Keratinocyte (primary cell): ENCODE measurements at regions not wholly inside any gene's neighbourhood (a gene's known extent, or its start where the extent isn't known, plus 50 kb on each side); places are given as distances from the start of the nearest gene placed in this dataset.

Experiments
- DNase-seq: peaks from one replicate; pipeline ENCODE4 v3.0.0-alpha.2; 2011; ENCODE audit warnings: low read depth, missing footprints, low spot score
- FAIRE-seq: peaks from 2 replicates; lab custom pipeline; 2011; peaks lifted over from hg19 to GRCh38; lab: Jason Lieb, UNC
- H2AFZ ChIP-seq: 2 replicates; pipeline ENCODE4 v1.6.0; 2012; ENCODE audit warnings: low read length, control low read depth, inconsistent platforms; ENCODE audit not compliant: control insufficient read depth
- H3K27ac ChIP-seq: 2 replicates; pipeline ENCODE4 v1.5.1; 2011; ENCODE audit warnings: low read length; ENCODE audit not compliant: control insufficient read depth, insufficient read depth
- H3K27me3 ChIP-seq: 3 replicates; pipeline ENCODE4 v1.6.0; 2011; ENCODE audit warnings: low read length; ENCODE audit not compliant: control insufficient read depth, insufficient read depth; ENCODE audit errors: extremely low read depth
- H3K36me3 ChIP-seq, 2 experiments: 2 replicates in 1 of 2; 3 replicates in 1 of 2; pipeline ENCODE4 v1.5.1; 2011; ENCODE audit warnings: low read length in 2 of 2, mild to moderate bottlenecking in 1 of 2; ENCODE audit not compliant: control insufficient read depth in 2 of 2, insufficient read depth in 2 of 2; ENCODE audit errors: extremely low read depth in 1 of 2
- H3K4me1 ChIP-seq: 3 replicates; pipeline ENCODE4 v1.5.1; 2011; ENCODE audit warnings: low read length; ENCODE audit not compliant: control insufficient read depth, insufficient read depth; ENCODE audit errors: extremely low read depth
- H3K4me2 ChIP-seq: 3 replicates; pipeline ENCODE4 v1.6.0; 2011; ENCODE audit warnings: low read depth, low read length; ENCODE audit not compliant: control insufficient read depth, insufficient read depth; ENCODE audit errors: extremely low read depth
- H3K4me3 ChIP-seq, 3 experiments: fragments of 200-600 bp in 1 of 3; sonication (generic) in 1 of 3; 2 replicates in 2 of 3; 3 replicates in 1 of 3; pipeline ENCODE4 v1.5.1; 2011 to 2016; ENCODE audit warnings: low read length in 3 of 3, mild to moderate bottlenecking in 3 of 3, control low read depth in 2 of 3, inconsistent platforms in 1 of 3, low read depth in 1 of 3, mixed read lengths in 1 of 3, mixed run types in 1 of 3, moderate library complexity in 1 of 3; ENCODE audit not compliant: control insufficient read depth in 2 of 3, insufficient read depth in 2 of 3; ENCODE audit errors: extremely low read depth in 1 of 3
- H3K79me2 ChIP-seq: 2 replicates; pipeline ENCODE4 v1.6.0; 2012; ENCODE audit warnings: low read length; ENCODE audit not compliant: control insufficient read depth, insufficient read depth
- H3K9ac ChIP-seq: 3 replicates; pipeline ENCODE4 v1.6.0; 2011; ENCODE audit warnings: low read length; ENCODE audit not compliant: control insufficient read depth, insufficient read depth; ENCODE audit errors: extremely low read depth
- H3K9me1 ChIP-seq: 3 replicates; pipeline ENCODE4 v1.6.0; 2011; ENCODE audit warnings: low read length; ENCODE audit not compliant: control insufficient read depth, insufficient read depth; ENCODE audit errors: extremely low read depth
- H3K9me3 ChIP-seq: 2 replicates; pipeline ENCODE4 v1.5.1; 2012; ENCODE audit warnings: low read depth, low read length; ENCODE audit not compliant: control insufficient read depth
- H4K20me1 ChIP-seq: 3 replicates; pipeline ENCODE4 v1.6.0; 2011; ENCODE audit warnings: low read length; ENCODE audit not compliant: control insufficient read depth, insufficient read depth; ENCODE audit errors: extremely low read depth
- EZH2 ChIP-seq: IDR thresholded peaks from one replicate; pipeline ENCODE4 v1.6.1; 2012; ENCODE audit warnings: inconsistent platforms, mild to moderate bottlenecking, low read length, moderate library complexity
- dilution Hi-C: fragments of 300-500 bp; cut with MboI; formaldehyde crosslinking; loops from one replicate; pipeline ENCODE4 v1.7.0; 2020; ENCODE audit warnings: low sequenced_read_pairs; ENCODE audit not compliant: extremely low pct_ligation_motif_present
- TF ChIP-seq, protein P1 (sequence below), 3 experiments: IDR thresholded peaks in 1 of 3; conservative IDR thresholded peaks in 1 of 3; optimal IDR thresholded peaks in 1 of 3; 2 replicates in 2 of 3; 3 replicates in 1 of 3; pipeline versions ENCODE3 to v1.5.1; 2011; ENCODE audit warnings: low read length in 3 of 3, mild to moderate bottlenecking in 3 of 3, moderate library complexity in 2 of 3, control low read depth in 1 of 3, inconsistent platforms in 1 of 3; ENCODE audit not compliant: insufficient read depth in 2 of 3; ENCODE audit errors: extremely low read depth in 1 of 3

DNA sequence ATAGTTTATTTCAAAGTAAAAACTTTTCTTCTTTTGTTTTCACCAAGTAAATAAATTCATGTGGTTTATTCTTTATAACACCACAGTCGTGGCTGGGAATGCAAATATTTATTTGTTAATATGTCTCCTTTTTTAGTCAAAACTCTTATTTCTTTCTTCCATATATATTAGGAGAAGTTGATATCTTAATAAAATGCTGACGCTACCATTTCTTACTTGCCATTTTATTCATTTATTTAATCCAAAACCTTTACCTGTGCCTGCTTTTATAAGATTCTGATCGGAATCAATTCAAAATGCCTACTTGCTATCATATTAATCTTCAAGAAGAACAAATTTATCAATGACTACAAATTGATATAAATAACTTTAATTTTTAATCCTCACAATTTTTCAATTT lies 362.9 kb upstream of the FSIP2 start:
- no peak overlapping the region for H3K27ac ChIP-seq
- H3K4me3 ChIP-seq, result no peak overlapping the region
- no peak for DNase-seq
- H2AFZ ChIP-seq, result no peak overlapping the region
- dilution Hi-C loops, result no loop called here
- no peaks in the 10 kb centered on the region for H3K79me2 ChIP-seq
- FAIRE-seq, result no peak
- no peaks in the 10 kb centered on the region for H3K4me1 ChIP-seq
- H3K9me3 ChIP-seq, result no peaks in the 10 kb centered on the region
- TF ChIP-seq, protein P1, sequence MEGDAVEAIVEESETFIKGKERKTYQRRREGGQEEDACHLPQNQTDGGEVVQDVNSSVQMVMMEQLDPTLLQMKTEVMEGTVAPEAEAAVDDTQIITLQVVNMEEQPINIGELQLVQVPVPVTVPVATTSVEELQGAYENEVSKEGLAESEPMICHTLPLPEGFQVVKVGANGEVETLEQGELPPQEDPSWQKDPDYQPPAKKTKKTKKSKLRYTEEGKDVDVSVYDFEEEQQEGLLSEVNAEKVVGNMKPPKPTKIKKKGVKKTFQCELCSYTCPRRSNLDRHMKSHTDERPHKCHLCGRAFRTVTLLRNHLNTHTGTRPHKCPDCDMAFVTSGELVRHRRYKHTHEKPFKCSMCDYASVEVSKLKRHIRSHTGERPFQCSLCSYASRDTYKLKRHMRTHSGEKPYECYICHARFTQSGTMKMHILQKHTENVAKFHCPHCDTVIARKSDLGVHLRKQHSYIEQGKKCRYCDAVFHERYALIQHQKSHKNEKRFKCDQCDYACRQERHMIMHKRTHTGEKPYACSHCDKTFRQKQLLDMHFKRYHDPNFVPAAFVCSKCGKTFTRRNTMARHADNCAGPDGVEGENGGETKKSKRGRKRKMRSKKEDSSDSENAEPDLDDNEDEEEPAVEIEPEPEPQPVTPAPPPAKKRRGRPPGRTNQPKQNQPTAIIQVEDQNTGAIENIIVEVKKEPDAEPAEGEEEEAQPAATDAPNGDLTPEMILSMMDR (optimal IDR thresholded peaks at IDR 0.05 in 1 of 3, IDR thresholded peaks at IDR 0.05 in 1 of 3, conservative IDR thresholded peaks at IDR 0.05 in 1 of 3; ENCODE audit: extremely low read depth in 1 of 3, insufficient read depth in 2 of 3, low read length in 3 of 3), result no peak
- TF ChIP-seq EZH2, result no peak
- no peak overlapping the region for H3K4me2 ChIP-seq
- H4K20me1 ChIP-seq, result no peaks in the 10 kb centered on the region
- no peaks in the 10 kb centered on the region for H3K9me1 ChIP-seq
- H3K9ac ChIP-seq, result no peak overlapping the region
- no peaks in the 10 kb centered on the region for H3K27me3 ChIP-seq
- no peaks in the 10 kb centered on the region for H3K36me3 ChIP-seq

DNA sequence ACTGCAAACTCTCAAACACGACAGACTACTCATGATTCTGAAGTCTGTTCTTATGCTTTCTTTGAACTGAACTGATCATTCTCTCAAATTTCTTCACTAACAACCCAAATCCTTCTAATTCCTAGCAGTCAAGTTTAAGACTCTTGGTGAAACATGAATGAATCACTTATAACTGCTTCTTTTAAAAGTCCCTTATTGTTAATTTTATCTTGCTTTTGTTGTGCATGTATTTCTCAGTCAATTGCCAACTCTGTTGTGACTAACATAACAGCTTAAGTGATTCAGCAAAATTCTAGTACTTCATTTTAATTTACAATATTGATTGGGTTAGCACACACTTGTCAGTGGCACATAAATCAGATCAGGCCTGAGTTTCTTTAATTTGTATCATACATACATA lies 357.0 kb upstream of the FSIP2 start:
- dilution Hi-C loops, result no loop called here
- no peak overlapping the region for H3K4me3 ChIP-seq
- no peaks in the 10 kb centered on the region for H3K9me3 ChIP-seq
- H3K4me1 ChIP-seq, result no peaks in the 10 kb centered on the region
- no peak for FAIRE-seq
- H3K36me3 ChIP-seq, result no peaks in the 10 kb centered on the region
- DNase-seq, result no peak
- H3K9ac ChIP-seq, result no peak overlapping the region
- no peaks in the 10 kb centered on the region for H3K9me1 ChIP-seq
- no peak overlapping the region for H2AFZ ChIP-seq
- H4K20me1 ChIP-seq, result no peaks in the 10 kb centered on the region
- no peaks in the 10 kb centered on the region for H3K79me2 ChIP-seq
- H3K4me2 ChIP-seq, result no peak overlapping the region
- no peak overlapping the region for H3K27ac ChIP-seq
- no peaks in the 10 kb centered on the region for H3K27me3 ChIP-seq
- TF ChIP-seq, protein P1 (optimal IDR thresholded peaks at IDR 0.05 in 1 of 3, IDR thresholded peaks at IDR 0.05 in 1 of 3, conservative IDR thresholded peaks at IDR 0.05 in 1 of 3; ENCODE audit: extremely low read depth in 1 of 3, insufficient read depth in 2 of 3, low read length in 3 of 3), result no peak
- TF ChIP-seq EZH2, result no peak
